HG02840 (cell line): ENCODE measurements at regions not wholly inside any gene's neighbourhood (a gene's known extent, or its start where the extent isn't known, plus 50 kb on each side); places are given as distances from the start of the nearest gene placed in this dataset.

Experiments used
- ATAC-seq: cut with Tn5 transposase; IDR thresholded peaks from one replicate; pipeline ENCODE4 v1.9.1; 2021; ENCODE audit warnings: mild to moderate bottlenecking, moderate library complexity, moderate number of reproducible peaks; ENCODE audit not compliant: unreplicated experiment, low FRiP score

DNA sequence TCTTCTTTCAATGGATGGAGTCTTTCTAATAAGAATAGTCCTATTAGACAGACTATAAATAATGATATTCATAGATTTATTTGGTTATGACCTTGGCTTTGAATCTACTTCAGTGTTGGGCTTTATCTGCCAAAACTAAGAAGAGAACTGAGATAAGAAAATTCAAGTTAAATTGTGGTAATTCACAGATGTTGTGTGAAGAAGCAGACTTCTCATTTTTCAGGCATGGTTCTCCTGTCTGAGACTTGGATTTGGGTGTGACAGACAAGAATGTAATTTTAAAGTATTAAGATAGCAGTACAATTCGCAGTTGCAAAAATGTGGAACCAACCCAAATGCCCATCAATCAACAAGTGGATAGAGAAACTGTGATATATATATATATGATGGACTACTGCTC, 124.7 kb downstream of the QPCT start:
- no peak for ATAC-seq

- ATAC-seq, result no peak
These were observed 126.7 kb downstream of the QPCT start for GRCh38 chr2:37471104-37471503.

DNA sequence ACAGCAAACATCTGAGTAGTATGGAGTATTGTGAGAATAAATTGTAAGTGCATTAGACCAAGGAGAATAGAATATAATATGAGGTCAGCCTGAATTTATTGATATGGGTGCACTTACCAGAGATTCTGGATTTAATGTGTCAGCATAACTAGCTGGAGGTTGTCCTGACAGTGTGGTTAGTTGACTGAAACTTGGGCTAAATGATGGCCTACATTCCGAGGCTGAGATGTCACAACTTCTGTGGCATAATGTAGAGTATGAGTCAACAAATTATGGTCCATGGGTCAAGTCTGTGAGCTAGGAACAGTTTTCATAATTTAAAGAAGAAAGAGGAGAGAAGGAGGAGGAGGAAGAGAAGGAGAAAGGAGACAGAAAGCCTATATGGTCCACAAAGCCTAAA, 127.6 kb downstream of the QPCT start:
- no peak for ATAC-seq

- ATAC-seq, result no peak
These were observed 128.5 kb downstream of the QPCT start for GRCh38 chr2:37472959-37473358.

- no peak for ATAC-seq
These were observed 132.0 kb downstream of the QPCT start for GRCh38 chr2:37476411-37476810.

DNA sequence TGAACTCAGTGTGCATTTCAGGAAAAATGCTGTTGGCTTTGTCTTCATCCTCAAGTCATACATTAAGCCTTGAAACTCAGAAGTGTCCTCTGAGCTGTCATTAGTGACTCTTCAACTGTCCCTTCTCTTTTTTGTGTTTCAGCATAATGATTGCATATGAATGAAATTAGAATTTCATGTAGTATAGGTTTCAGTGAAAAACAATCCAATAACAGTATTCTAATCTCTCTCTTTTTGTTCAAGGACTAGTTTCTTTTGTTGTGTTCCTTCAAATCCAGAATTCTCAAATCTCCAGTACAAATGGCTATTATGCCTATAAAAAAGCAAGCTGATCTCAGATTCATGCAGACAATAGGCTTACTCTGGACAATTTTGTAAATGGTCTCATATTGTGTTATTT, 133.5 kb downstream of the QPCT start:
- no peak for ATAC-seq

DNA sequence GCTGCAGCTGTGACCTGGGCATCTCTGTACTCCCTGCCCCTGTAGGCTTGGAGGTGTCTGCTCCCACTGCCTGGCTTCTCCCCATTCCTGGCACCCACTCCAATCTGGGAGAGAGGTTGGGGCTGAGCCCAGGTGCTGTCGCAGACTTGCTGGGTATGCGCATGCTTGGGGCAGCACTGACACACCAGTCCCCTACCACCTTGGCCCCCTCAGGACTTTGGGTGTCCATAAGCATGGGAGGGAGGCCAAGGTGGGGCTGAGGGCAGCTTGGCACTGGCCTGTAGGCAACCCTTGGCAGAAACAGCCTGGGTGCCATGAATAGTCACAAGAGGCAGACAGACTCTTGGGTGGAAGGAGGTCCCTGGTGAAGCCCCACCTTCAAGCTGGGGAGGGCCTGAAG, 136.8 kb downstream of the QPCT start:
- no peak for ATAC-seq

GRCh38 chr2:37489041-37489456, 144.6 kb downstream of the QPCT start:
- no peak for ATAC-seq

DNA sequence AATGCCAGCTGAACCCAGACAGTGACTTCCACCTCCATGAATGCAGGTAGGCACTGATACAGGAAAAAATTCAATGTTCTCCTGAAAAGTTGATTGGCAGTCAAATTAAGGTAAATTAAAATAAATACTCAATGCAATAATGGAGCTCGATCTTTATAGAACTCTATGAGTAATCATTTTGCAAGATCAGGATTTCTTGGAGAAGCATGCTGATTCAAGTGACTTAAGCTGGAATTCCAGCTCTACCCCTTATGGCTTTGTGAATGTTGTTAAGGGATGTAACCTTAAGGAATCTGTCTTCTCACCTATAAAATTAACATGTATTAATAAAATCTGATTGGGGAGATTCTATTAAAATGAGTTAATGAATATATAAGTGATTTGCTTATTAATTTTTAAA, 145.1 kb downstream of the QPCT start:
- ATAC-seq, result no peak

- no peak for ATAC-seq
These were observed 149.0 kb downstream of the QPCT start for GRCh38 chr2:37493425-37493824.

DNA sequence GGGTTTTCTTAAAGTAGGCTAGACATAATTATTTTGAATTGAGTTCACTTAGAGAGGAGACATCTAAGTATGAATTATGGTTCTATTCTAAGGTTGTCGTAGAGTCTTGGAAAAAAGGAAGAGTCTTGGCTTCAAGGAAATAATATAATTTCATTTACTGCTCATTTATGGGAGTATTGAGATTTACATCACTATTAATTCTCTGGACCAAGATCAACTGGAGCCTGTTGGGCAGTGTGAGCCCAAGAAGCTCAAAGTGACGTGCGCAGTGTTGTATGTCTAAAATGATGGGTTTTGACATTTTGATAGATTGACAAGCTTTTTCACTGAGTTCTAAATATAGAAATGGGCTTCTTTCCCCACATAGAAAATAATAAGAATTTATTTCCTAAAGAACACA, 154.7 kb downstream of the QPCT start:
- no peak for ATAC-seq

GRCh38 chr2:37500031-37500430, 155.6 kb downstream of the QPCT start:
- ATAC-seq, result no peak

DNA sequence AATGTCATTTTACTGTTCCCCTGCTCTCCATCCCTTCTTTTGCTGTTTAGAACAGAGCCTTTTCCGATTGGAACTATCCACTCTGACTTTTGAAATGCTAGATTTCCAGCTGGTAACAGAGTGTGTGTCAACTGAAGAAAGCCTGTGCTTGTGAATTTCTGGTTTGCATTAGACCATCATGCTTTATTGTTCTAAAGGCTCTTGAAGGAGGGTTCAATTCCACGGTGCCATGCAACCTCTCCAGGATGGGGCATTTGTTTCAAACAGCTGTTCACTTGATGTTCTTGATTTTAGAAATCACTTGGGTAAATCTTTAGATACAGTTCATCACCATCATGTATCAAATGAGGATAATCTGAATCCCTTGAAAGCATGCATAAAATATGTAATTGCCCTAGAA, 156.7 kb downstream of the QPCT start:
- ATAC-seq, result no peak

DNA sequence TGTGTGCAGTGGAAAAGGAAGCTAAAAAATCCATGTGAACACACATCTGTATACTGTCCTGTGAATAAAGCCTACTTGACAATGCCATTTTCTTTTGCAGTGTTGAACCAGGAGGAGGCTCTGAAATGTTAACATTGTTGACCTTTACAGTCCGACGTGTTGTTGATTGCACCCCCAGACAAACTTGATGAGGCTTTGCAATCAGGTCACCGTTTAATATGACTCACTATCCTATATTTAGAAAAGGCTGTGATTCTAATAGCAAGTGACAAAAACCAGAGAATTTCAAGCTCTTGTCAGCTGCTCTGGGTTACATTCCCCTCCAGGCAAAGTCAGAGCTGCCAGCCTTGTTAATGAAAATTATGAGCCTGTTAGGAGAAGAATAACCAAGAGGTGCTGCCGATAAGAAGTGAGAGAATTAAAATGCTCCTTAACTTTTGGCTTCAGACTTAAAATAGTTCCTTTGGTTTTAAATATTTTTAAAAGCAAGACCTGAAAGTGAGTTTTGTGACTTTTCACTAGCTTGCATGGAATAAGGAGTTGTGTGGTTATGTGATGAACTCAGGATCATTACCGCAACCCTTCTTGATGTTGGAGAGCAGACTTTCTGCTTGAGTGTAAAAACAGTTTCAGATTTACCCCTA, 162.1 kb downstream of the QPCT start:
- ATAC-seq, result no peak

DNA sequence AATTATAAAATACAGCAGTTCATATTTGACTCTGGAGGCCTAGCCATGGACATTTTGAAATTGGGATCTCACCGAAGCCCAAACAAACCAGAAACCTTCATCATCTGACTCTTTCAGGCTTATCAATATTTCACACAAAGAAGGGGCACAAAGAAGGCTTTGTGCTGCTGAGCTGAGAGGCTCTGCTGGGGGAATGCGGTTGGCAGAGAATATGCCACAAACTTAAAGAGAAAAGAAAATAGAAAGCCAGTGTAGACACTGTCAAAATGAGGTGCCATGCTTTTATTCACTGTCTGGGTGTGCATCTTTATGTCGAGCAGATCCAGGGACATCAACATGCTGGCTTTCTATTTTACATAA, 162.6 kb downstream of the QPCT start:
- ATAC-seq, result no peak

DNA sequence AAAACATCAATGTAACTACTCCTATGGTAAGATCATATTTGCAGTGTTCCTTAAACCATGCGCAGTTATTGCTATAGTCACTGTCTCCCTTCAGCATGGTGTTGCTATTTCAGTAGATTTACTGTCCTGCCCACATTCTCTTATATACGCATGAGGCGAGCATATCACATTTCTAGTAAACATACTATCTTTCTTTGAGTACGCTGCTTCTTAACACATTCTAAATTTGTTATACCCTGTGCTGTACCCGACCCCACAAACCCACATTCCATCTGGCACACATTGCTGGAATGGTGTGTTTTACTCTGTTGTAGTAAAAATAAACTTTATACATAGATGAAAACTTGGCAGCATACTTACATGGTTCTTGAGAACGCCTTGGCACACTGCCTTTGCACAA, 163.3 kb downstream of the QPCT start:
- ATAC-seq, result no peak

DNA sequence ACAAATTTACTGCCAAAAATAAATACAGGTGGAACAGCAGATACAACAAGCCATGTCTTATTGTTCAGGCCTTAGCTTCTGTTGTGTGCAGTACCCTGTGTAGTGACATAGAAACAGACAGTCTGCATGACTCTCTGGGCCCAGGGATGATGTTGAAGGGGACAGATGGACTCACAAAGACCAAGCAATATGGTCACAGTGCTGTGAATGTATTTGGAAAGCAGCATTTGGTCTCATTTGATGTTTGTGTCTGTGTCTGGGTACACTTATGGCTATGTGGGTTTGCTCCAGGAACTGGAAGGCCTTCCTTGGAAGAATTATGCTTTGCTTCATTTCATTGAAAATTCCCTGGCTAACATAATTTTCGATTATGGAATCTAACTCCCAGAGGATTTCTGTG, 158.5 kb downstream of the CDC42EP3 start:
- no peak for ATAC-seq

DNA sequence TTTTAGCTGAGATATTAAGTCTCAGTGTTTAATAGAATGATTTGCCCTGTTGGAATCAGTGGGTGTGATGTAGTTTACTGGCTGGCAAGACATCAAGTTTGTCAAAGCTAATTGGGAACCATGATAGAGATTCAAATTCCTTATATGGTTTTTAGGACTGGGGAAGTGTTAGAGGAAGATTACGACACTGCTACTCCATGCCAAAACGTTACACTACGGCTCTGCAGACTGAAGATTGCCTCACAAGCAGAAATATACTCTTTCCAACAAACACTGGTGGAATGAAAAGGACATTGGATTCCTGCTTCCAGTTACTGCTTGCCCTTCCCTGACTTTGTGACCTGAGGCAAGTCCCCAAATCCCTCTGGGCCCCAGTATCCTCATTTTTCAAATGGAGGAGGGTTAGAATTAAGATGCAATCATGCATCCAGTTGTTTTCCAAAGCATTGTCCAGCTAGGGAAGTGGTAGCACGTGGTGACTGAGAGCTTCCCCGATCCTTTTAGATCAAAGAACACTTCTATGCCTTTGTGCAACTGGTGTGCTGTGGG, 147.6 kb downstream of the CDC42EP3 start:
- no peak for ATAC-seq

DNA sequence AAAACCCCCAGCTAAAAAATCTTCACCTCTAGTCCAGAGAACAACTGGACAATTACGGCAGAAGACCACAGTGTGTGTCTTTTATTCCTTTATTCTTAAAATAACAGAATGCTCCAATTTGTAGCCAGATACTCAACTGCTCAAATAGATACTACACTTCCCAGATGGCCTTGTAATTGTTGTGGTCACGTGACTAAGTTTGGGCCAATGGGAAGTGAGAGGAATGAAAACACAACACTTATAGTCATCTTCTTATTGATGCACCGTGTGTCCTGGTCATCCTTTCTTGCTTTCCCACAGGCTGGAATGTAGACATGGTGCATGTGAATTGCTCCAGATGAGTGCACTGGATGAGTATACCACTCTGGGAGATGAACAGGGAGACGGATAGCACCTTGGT, 145.1 kb downstream of the CDC42EP3 start:
- ATAC-seq, result no peak

GRCh38 chr2:37526856-37527255, 144.6 kb downstream of the CDC42EP3 start:
- no peak for ATAC-seq

GRCh38 chr2:37527361-37527760, 144.1 kb downstream of the CDC42EP3 start:
- no peak for ATAC-seq

DNA sequence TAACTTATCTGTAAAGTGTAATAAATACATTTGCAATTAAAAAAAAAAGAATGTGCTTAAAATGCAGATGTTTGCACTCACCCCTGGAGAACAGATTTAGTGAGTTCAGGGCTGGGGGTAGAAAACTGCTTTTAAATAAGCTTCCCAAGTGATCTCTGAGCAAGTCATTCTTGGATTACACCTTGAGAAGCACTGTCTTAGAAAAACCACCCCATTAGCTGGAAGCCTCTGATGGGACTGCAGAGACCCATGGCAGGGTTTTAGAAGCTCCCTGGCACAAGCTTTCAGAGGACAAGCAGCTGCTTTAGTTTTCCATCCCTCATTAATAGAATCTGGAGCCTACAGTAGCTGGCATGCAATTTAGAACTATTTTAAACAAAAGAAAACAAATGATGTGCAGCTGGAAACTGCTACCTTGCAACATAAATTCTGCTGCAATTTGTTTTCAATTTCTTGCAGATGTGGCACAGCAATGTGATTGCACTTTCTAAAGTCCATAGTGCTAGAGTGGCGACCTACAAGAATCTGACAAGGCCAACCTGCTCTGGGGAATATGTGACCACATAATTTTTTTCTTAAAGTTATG, 141.5 kb downstream of the CDC42EP3 start:
- ATAC-seq, result no peak
